K562 (cell line): ENCODE measurements at regions not wholly inside any gene's neighbourhood (a gene's known extent, or its start where the extent isn't known, plus 50 kb on each side); places are given as distances from the start of the nearest gene placed in this dataset.

Experiments
- BRD9 ChIP-seq: fragments of 450-650 bp; IDR thresholded peaks from 2 replicates; pipeline ENCODE4 v1.6.1; 2018; ENCODE audit warnings: low read depth; ENCODE audit not compliant: partially characterized antibody
- CREB1 ChIP-seq, 2 experiments: sonication (generic) in 1 of 2; formaldehyde crosslinking in 1 of 2; IDR thresholded peaks; 2 replicates each; pipeline versions ENCODE4 v1.6.1 to v1.8.0; 2012 to 2022; ENCODE audit warnings: inconsistent platforms in 1 of 2, mild to moderate bottlenecking in 1 of 2, missing genetic modification reagents in 1 of 2, moderate library complexity in 1 of 2
- CXXC5 ChIP-seq: fragments of 250-450 bp; sonication (Bioruptor Pico); IDR thresholded peaks from 2 replicates; pipeline ENCODE4 v1.8.0; 2022; ENCODE audit warnings: inconsistent platforms, mild to moderate bottlenecking, moderate library complexity
- FOXA1 ChIP-seq: fragments of 450-650 bp; IDR thresholded peaks from 2 replicates; pipeline ENCODE4 v1.6.1; 2016; ENCODE audit warnings: mild to moderate bottlenecking, borderline replicate concordance
- HNRNPL ChIP-seq: fragments of 200-400 bp; formaldehyde crosslinking; IDR thresholded peaks from 2 replicates; pipeline ENCODE4 v1.6.1; 2017; ENCODE audit warnings: low read depth, mild to moderate bottlenecking, low read length
- KDM1A ChIP-seq, 2 experiments: fragments of 450-650 bp; IDR thresholded peaks; 2 replicates each; pipeline ENCODE4 v1.6.1; 2016; ENCODE audit warnings: mild to moderate bottlenecking in 2 of 2
- L3MBTL2 ChIP-seq: fragments of 450-650 bp; IDR thresholded peaks from 2 replicates; pipeline ENCODE4 v1.6.1; 2016; ENCODE audit warnings: mild to moderate bottlenecking, moderate library complexity
- MAFG ChIP-seq: fragments of 450-650 bp; conservative IDR thresholded peaks from 2 replicates; pipeline ENCODE4 v1.6.1; 2016; ENCODE audit warnings: missing genetic modification characterization, missing compliant biosample characterization
- MYC ChIP-seq, 2 experiments: fragments of 250-450 bp in 1 of 2; sonication (Bioruptor Pico) in 1 of 2; IDR thresholded peaks; 2 replicates each; pipeline versions ENCODE4 v1.5.1 to v1.6.1; 2012 to 2021; ENCODE audit warnings: low read depth in 2 of 2, borderline replicate concordance in 1 of 2, improper control_type of control experiment in 1 of 2, low read length in 1 of 2, mild to moderate bottlenecking in 1 of 2, moderate library complexity in 1 of 2
- NR2C2 ChIP-seq, 2 experiments: fragments of 200-800 bp in 1 of 2; sonication (Bioruptor generic) in 1 of 2; sonication (generic) in 1 of 2; formaldehyde crosslinking in 1 of 2; IDR thresholded peaks; 2 replicates each; pipeline versions ENCODE4 v1.6.1 to v1.8.0; 2016 to 2022; ENCODE audit warnings: mild to moderate bottlenecking in 1 of 2, missing compliant biosample characterization in 1 of 2, missing genetic modification characterization in 1 of 2, missing genetic modification reagents in 1 of 2
- NRF1 ChIP-seq, 2 experiments: fragments of 450-650 bp; IDR thresholded peaks in 1 of 2; conservative IDR thresholded peaks in 1 of 2; 2 replicates each; pipeline ENCODE4 v1.6.1; 2014; ENCODE audit warnings: mild to moderate bottlenecking in 2 of 2
- OTX1 ChIP-seq: fragments of 450-650 bp; formaldehyde crosslinking; IDR thresholded peaks from 2 replicates; pipeline ENCODE4 v1.4.0; 2022; ENCODE audit warnings: mild to moderate bottlenecking
- RBM39 ChIP-seq: fragments of 200-400 bp; formaldehyde crosslinking; optimal IDR thresholded peaks from 2 replicates; pipeline ENCODE3; 2018; ENCODE audit warnings: low read depth, low read length
- SP1 ChIP-seq: sonication (generic); formaldehyde crosslinking; IDR thresholded peaks from 2 replicates; pipeline ENCODE4 v1.8.1; 2022; ENCODE audit warnings: mild to moderate bottlenecking, missing genetic modification reagents
- ZNF24 ChIP-seq: fragments of 450-650 bp; IDR thresholded peaks from 2 replicates; pipeline ENCODE4 v1.6.1; 2016
- ZNF311 ChIP-seq: fragments of 250-450 bp; sonication (Bioruptor Pico); IDR thresholded peaks from 2 replicates; pipeline ENCODE4 v1.4.0; 2020; ENCODE audit warnings: mild to moderate bottlenecking, moderate library complexity
- ZNF408 ChIP-seq: fragments of 250-450 bp; sonication (Bioruptor Pico); IDR thresholded peaks from 2 replicates; pipeline ENCODE4 v1.4.0; 2020; ENCODE audit warnings: low read depth, mild to moderate bottlenecking, moderate library complexity
- ZNF75A ChIP-seq: fragments of 450-650 bp; formaldehyde crosslinking; IDR thresholded peaks from 2 replicates; pipeline ENCODE4 v1.4.0; 2020; ENCODE audit warnings: mild to moderate bottlenecking
- ZNF76 ChIP-seq: fragments of 250-450 bp; sonication (Bioruptor Pico); IDR thresholded peaks from 2 replicates; pipeline ENCODE4 v1.4.0; 2020; ENCODE audit warnings: mild to moderate bottlenecking, moderate library complexity, borderline replicate concordance
- TF ChIP-seq, protein P1 (sequence below): fragments of 450-650 bp; formaldehyde crosslinking; IDR thresholded peaks from 2 replicates; pipeline ENCODE4 v1.4.0; 2022; ENCODE audit warnings: missing genetic modification characterization
- TF ChIP-seq, protein P2 (sequence below): sonication (generic); formaldehyde crosslinking; IDR thresholded peaks from 2 replicates; pipeline ENCODE4 v1.8.1; 2023; ENCODE audit warnings: mild to moderate bottlenecking, missing genetic modification reagents
- TF ChIP-seq, protein P3 (sequence below): fragments of 250-450 bp; sonication (Bioruptor Pico); IDR thresholded peaks from 2 replicates; pipeline ENCODE4 v1.5.0; 2021
- TF ChIP-seq, protein P4 (sequence below): sonication (generic); formaldehyde crosslinking; IDR thresholded peaks from 2 replicates; pipeline ENCODE4 v1.8.1; 2023; ENCODE audit warnings: mild to moderate bottlenecking, missing genetic modification reagents, moderate library complexity

DNA sequence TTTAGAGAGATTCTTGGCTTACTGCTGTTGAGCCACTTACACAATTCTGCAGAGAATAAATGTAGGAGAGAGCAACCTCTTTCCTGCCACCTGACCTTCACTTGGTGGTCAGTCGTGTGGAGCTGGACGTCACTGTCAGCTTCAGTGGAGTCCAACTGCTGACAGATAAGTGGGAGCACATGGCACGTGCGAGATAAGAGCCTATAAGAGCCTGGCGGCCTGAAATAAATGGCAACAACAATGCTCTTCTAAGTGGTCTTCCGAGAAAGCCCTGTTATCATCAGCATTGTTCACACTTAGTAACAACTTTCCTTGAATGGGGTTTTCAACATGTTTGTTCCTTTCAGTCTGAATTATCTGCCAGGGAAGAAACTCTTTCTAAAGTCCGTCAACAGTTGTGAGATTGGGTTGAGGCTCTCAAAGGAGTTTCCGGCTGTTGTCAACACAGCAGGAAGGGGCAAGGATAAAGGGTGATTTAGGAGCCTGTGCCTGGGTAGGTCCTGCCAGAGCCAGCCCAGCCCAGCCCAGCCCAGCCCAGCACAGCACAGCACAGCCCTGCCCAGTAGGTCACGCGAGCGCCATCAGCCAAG lies 57.2 kb upstream of the RUNX1 start (continued):
- TF ChIP-seq OTX1 (CRISPR knock-in tag) (no peak), MYC (IDR thresholded peaks at IDR 0.05; ENCODE audit: low read depth, low read length) (peak; percentile 95), MYC (CRISPR knock-in tag; IDR thresholded peaks at IDR 0.05; ENCODE audit: borderline replicate concordance, low read depth) (0 out of 2 replicates have a peak, but pooled peaks have one; percentile 30), ZNF24 (peak; percentile 54; the same call in 1 of the 2 replicates), CXXC5 (CRISPR knock-in tag) (peak; percentile 98), FOXA1 (no peak), SP1 (CRISPR knock-in tag) (peak; percentile 76), MAFG (tag) (no peak), ZNF75A (no peak), ZNF311 (CRISPR knock-in tag) (no peak; the same call in 1 of the 2 replicates), NR2C2 (CRISPR knock-in tag; IDR thresholded peaks at IDR 0.05) (peak; percentile 59; the same call in 1 of the 2 replicates), NR2C2 (tag; IDR thresholded peaks at IDR 0.05) (peak; percentile 66; the same call in 1 of the 2 replicates), RBM39 (no peak), ZNF76 (CRISPR knock-in tag) (no peak; the same call in 1 of the 2 replicates), BRD9 (peak; percentile 80), ZNF408 (CRISPR knock-in tag) (no peak), CREB1 (IDR thresholded peaks at IDR 0.05) (peak; percentile 62; the same call in 1 of the 2 replicates), CREB1 (CRISPR knock-in tag; IDR thresholded peaks at IDR 0.05) (peak; percentile 69; the same call in 1 of the 2 replicates), L3MBTL2 (peak; percentile 98), KDM1A (IDR thresholded peaks at IDR 0.05) (peak; percentile 81 to 83), HNRNPL (peak; percentile 57; the same call in 1 of the 2 replicates), NRF1 (conservative IDR thresholded peaks at IDR 0.05 in 1 of 2, IDR thresholded peaks at IDR 0.05 in 1 of 2) (peak in 1 of 2 experiments; percentile 8; a peak in 1 of 4 replicates)
- TF ChIP-seq, protein P1, sequence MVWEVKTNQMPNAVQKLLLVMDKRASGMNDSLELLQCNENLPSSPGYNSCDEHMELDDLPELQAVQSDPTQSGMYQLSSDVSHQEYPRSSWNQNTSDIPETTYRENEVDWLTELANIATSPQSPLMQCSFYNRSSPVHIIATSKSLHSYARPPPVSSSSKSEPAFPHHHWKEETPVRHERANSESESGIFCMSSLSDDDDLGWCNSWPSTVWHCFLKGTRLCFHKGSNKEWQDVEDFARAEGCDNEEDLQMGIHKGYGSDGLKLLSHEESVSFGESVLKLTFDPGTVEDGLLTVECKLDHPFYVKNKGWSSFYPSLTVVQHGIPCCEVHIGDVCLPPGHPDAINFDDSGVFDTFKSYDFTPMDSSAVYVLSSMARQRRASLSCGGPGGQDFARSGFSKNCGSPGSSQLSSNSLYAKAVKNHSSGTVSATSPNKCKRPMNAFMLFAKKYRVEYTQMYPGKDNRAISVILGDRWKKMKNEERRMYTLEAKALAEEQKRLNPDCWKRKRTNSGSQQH (CRISPR knock-in tag): no peak; the same call in 1 of the 2 replicates
- TF ChIP-seq, protein P2, sequence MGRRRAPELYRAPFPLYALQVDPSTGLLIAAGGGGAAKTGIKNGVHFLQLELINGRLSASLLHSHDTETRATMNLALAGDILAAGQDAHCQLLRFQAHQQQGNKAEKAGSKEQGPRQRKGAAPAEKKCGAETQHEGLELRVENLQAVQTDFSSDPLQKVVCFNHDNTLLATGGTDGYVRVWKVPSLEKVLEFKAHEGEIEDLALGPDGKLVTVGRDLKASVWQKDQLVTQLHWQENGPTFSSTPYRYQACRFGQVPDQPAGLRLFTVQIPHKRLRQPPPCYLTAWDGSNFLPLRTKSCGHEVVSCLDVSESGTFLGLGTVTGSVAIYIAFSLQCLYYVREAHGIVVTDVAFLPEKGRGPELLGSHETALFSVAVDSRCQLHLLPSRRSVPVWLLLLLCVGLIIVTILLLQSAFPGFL (CRISPR knock-in tag): no peak
- TF ChIP-seq, protein P3, sequence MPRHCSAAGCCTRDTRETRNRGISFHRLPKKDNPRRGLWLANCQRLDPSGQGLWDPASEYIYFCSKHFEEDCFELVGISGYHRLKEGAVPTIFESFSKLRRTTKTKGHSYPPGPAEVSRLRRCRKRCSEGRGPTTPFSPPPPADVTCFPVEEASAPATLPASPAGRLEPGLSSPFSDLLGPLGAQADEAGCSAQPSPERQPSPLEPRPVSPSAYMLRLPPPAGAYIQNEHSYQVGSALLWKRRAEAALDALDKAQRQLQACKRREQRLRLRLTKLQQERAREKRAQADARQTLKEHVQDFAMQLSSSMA (CRISPR knock-in tag): no peak
- TF ChIP-seq, protein P4, sequence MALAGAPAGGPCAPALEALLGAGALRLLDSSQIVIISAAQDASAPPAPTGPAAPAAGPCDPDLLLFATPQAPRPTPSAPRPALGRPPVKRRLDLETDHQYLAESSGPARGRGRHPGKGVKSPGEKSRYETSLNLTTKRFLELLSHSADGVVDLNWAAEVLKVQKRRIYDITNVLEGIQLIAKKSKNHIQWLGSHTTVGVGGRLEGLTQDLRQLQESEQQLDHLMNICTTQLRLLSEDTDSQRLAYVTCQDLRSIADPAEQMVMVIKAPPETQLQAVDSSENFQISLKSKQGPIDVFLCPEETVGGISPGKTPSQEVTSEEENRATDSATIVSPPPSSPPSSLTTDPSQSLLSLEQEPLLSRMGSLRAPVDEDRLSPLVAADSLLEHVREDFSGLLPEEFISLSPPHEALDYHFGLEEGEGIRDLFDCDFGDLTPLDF (CRISPR knock-in tag): no peak
